NT2/D1 (cell line): ENCODE measurements at regions not wholly inside any gene's neighbourhood (a gene's known extent, or its start where the extent isn't known, plus 50 kb on each side); places are given as distances from the start of the nearest gene placed in this dataset.

ENCODE experiments used
- SUZ12 ChIP-seq: IDR thresholded peaks from 2 replicates; pipeline ENCODE4 v1.6.1; 2011; ENCODE audit not compliant: insufficient read length, insufficient read depth; ENCODE audit errors: extremely low read depth
- YY1 ChIP-seq: IDR thresholded peaks from 2 replicates; pipeline ENCODE4 v1.6.1; 2011; ENCODE audit not compliant: insufficient read length, insufficient read depth
- ZNF274 ChIP-seq: IDR thresholded peaks from 2 replicates; pipeline ENCODE4 v1.6.1; 2011; ENCODE audit warnings: mild to moderate bottlenecking, low read depth, low read length

DNA sequence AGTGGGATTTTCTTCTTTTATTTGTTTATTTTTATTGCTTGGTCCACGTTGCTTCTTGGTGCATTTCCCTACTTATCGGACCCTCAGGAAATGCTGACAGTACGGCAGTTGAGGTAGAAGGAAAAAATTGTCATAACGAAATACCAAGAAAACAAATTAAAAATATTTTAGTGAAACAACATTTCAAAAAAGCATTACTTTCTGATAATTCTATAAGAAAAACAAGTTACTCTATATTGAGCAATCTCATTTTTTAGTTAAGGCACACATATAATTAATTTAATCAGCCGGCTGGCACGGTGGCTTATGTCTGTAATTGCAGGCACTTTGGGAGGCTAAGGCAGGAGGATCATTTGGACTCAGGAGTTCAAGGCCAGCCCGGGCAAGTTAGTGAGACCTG is 102.1 kb downstream of the SH3YL1 start:
- TF ChIP-seq YY1 (no peak), ZNF274 (no peak), SUZ12 (no peak)
